ENCODE measurements at regions not wholly inside any gene's neighbourhood (a gene's known extent, or its start where the extent isn't known, plus 50 kb on each side); places are given as distances from the start of the nearest gene placed in this dataset.

DNA sequence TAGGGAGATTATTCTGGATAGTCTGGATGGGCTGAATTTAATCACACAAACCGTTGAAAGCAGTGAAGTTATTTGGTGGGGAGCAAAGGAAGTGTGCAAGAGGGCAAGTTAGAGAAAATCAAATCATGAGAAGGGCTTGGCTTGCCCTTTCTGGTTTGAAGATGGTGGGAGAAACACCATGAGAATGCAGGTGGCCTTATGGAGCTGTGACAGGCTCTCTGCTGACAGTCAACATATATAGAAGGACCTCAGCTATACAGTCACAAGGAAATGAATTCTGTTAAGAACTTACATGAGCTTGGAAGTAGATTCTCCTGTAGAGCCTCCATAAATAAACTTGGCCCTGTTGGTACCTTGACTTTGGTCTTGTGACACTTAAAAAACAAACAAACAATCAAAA lies 72.3 kb downstream of the GMNC start:
- no peak overlapping the region for H3K4me3 ChIP-seq (ENCODE audit: low read depth, low read length)
- no peak for DNase-seq (ENCODE audit: low read depth, low spot score)
- in situ Hi-C loops (cut with HindIII; ENCODE audit: low sequenced_read_pairs) = no loop called here
- TF ChIP-seq, protein P1, sequence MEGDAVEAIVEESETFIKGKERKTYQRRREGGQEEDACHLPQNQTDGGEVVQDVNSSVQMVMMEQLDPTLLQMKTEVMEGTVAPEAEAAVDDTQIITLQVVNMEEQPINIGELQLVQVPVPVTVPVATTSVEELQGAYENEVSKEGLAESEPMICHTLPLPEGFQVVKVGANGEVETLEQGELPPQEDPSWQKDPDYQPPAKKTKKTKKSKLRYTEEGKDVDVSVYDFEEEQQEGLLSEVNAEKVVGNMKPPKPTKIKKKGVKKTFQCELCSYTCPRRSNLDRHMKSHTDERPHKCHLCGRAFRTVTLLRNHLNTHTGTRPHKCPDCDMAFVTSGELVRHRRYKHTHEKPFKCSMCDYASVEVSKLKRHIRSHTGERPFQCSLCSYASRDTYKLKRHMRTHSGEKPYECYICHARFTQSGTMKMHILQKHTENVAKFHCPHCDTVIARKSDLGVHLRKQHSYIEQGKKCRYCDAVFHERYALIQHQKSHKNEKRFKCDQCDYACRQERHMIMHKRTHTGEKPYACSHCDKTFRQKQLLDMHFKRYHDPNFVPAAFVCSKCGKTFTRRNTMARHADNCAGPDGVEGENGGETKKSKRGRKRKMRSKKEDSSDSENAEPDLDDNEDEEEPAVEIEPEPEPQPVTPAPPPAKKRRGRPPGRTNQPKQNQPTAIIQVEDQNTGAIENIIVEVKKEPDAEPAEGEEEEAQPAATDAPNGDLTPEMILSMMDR (IDR thresholded peaks at IDR 0.05; ENCODE audit: low read depth, low read length) = no peak

DNA sequence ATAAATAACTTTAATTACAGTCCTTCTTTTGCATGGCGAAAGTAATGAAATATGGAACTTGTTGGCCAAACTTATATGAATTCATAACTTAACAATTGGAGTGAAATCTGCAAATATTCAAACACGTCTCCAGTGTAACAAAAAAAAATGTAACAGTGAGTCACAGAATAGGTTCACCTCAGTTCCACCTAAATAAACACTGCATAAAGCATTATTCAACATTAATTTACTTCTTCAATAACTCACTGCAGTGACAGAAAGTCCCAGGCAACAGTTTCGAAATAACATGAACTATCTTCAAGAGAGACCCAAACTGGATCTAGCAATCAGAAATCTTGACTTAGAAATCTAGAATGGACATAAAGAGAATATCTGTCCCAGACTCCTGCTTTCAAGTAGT lies 75.6 kb downstream of the GMNC start:
- no peak for DNase-seq (ENCODE audit: low read depth, low spot score)
- in situ Hi-C loops (cut with HindIII; ENCODE audit: low sequenced_read_pairs) = no loop called here
- TF ChIP-seq, protein P1 (IDR thresholded peaks at IDR 0.05; ENCODE audit: low read depth, low read length) = no peak
- H3K4me3 ChIP-seq (ENCODE audit: low read depth, low read length) = no peak overlapping the region

DNA sequence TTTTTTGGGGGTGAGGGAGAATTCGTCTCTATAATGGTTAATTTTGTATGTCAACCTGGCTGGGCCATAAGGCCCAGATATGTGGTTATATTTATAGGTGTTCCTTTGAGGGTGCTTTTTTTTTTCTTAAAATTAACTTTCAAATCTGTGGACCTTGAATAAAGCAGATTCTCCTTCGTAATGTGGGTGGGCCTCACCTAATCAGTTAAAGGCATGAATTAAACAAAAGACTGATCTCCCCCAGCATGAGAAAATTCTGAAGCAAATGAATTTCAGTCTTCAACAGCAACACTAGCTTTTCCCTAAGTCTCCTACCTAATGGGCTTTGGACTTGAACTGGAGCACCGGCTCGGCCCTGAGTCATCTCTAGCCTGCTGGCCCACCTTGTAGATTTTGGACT lies 77.4 kb downstream of the GMNC start:
- in situ Hi-C loops (cut with HindIII; ENCODE audit: low sequenced_read_pairs) = no loop called here
- no peak for DNase-seq (ENCODE audit: low read depth, low spot score)
- no peak overlapping the region for H3K4me3 ChIP-seq (ENCODE audit: low read depth, low read length)
- TF ChIP-seq, protein P1 (IDR thresholded peaks at IDR 0.05; ENCODE audit: low read depth, low read length) = no peak

DNA sequence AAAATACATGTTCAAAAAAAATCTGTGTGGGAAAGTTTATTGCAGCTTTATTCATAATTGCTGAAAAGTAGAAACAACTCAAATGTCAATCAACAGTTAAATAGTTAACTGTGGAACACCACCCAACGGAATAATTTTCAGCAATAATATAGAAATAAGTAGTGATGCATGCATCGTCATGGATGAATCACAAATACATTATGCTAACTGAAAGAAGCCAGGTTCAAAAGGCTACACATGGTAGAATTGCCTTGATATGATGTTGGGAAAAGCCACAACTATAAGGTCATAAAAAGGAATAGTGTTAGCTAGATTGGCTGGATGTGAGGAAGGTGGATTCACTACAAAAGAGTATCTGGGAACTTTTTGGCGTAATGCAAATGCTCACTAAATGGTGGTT lies 82.0 kb downstream of the GMNC start:
- DNase-seq (ENCODE audit: low read depth, low spot score) = no peak
- in situ Hi-C loops (cut with HindIII; ENCODE audit: low sequenced_read_pairs) = no loop called here
- no peak overlapping the region for H3K4me3 ChIP-seq (ENCODE audit: low read depth, low read length)
- TF ChIP-seq, protein P1 (IDR thresholded peaks at IDR 0.05; ENCODE audit: low read depth, low read length) = no peak

DNA sequence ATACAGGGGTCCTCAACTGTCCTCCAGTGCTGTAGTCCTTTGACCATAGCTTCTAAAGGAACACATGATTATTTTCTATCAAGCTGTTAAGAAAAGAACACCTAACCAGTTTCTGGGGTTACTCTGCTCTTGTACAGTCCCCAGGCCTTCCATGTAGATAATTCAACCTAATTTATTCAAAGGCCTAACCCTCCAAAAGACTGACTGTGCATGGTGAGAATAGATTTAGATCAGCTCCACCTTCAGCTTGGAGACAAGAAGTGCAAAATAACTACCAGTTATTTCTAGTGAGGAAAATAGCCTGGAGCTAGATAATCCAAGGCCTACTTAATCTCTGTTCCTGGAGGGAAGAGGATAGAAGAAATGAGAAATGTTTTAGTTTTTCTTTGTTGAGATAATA lies 87.9 kb downstream of the GMNC start:
- no peak for DNase-seq (ENCODE audit: low read depth, low spot score)
- no peak overlapping the region for H3K4me3 ChIP-seq (ENCODE audit: low read depth, low read length)
- in situ Hi-C loops (cut with HindIII; ENCODE audit: low sequenced_read_pairs) = no loop called here
- TF ChIP-seq, protein P1 (IDR thresholded peaks at IDR 0.05; ENCODE audit: low read depth, low read length) = no peak

DNA sequence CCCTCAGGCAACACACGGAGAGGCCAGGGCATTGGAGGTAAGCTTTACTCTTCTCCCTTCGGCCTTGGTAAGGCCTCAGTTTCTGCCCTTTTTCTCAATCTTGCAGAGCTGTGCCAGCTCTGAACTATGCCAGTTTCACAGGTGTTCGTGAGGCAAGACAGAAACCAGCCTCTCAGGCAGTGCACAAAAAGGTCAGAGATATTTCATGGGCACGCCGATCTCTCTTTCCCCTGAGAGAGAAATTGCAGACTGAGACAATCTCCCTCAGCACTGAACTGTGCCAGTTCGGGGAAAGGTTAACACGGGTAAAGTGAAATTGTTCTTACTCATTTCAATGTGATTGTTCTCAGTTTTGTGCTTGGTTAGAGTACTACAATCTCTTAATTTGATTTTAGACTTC lies 88.5 kb downstream of the GMNC start:
- no peak for DNase-seq (ENCODE audit: low read depth, low spot score)
- in situ Hi-C loops (cut with HindIII; ENCODE audit: low sequenced_read_pairs) = no loop called here
- TF ChIP-seq, protein P1 (IDR thresholded peaks at IDR 0.05; ENCODE audit: low read depth, low read length) = no peak
- H3K4me3 ChIP-seq (ENCODE audit: low read depth, low read length) = no peak overlapping the region

DNA sequence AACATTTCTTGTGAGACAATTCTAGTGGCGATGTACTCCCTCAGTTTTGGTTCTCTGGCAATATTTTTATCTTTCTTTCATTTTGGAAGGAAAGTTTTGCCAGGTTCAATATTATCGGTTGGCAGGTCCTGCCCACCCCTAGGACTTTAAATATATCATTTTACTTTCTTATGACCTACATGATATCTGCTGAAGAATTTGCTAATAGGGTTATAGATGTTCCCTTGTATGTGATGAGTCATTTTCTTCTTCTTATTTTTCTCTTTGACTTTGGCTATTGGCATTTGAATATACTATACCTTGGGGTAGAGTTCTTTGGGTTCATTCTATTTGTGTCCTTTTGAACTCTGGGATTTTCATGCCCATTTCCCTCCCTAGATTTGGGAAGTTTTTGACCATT lies 89.7 kb downstream of the GMNC start:
- TF ChIP-seq, protein P1 (IDR thresholded peaks at IDR 0.05; ENCODE audit: low read depth, low read length) = no peak
- in situ Hi-C loops (cut with HindIII; ENCODE audit: low sequenced_read_pairs) = no loop called here
- no peak for DNase-seq (ENCODE audit: low read depth, low spot score)
- no peak overlapping the region for H3K4me3 ChIP-seq (ENCODE audit: low read depth, low read length)
